Ammon's horn (tissue), 1 donor: ENCODE measurements at regions not wholly inside any gene's neighbourhood (a gene's known extent, or its start where the extent isn't known, plus 50 kb on each side); places are given as distances from the start of the nearest gene placed in this dataset.

Source experiments
- DNase-seq: peaks from one replicate; pipeline ENCODE4 v3.0.0-alpha.2; 2016; ENCODE audit warnings: low spot score

GRCh38 chr18:6465281-6465680 lies 50.6 kb upstream of the L3MBTL4 start:
- DNase-seq, result no peak

GRCh38 chr18:6476190-6476589 lies 61.5 kb upstream of the L3MBTL4 start:
- peak; percentile 59 for DNase-seq

- no peak for DNase-seq
These were observed 62.2 kb upstream of the L3MBTL4 start for GRCh38 chr18:6476880-6477279.

GRCh38 chr18:6478121-6478520 lies 63.4 kb upstream of the L3MBTL4 start:
- no peak for DNase-seq

- DNase-seq, result no peak
These were observed 65.0 kb upstream of the L3MBTL4 start for GRCh38 chr18:6479699-6480098.

GRCh38 chr18:6482198-6482977 lies 67.7 kb upstream of the L3MBTL4 start:
- DNase-seq, result peak; percentile 60

- no peak for DNase-seq
These were observed 69.9 kb upstream of the L3MBTL4 start for GRCh38 chr18:6484659-6485058.

- DNase-seq, result no peak
These were observed 71.6 kb upstream of the L3MBTL4 start for GRCh38 chr18:6486313-6486712.

GRCh38 chr18:6486764-6487426 lies 72.2 kb upstream of the L3MBTL4 start:
- no peak for DNase-seq

GRCh38 chr18:6487968-6488367 lies 73.3 kb upstream of the L3MBTL4 start:
- no peak for DNase-seq

GRCh38 chr18:6488956-6489355 lies 74.2 kb upstream of the L3MBTL4 start:
- DNase-seq, result no peak

- DNase-seq, result no peak
These were observed 75.3 kb upstream of the L3MBTL4 start for GRCh38 chr18:6489977-6490376.

GRCh38 chr18:6493194-6493593 lies 78.5 kb upstream of the L3MBTL4 start:
- DNase-seq, result no peak

- no peak for DNase-seq
These were observed 80.8 kb upstream of the L3MBTL4 start for GRCh38 chr18:6495536-6495935.

- peak; percentile 15 for DNase-seq
These were observed 82.8 kb upstream of the L3MBTL4 start for GRCh38 chr18:6497543-6497942.

GRCh38 chr18:6498289-6498856 lies 83.7 kb upstream of the L3MBTL4 start:
- no peak for DNase-seq

GRCh38 chr18:6504605-6505497 lies 90.1 kb upstream of the L3MBTL4 start:
- DNase-seq, result no peak

GRCh38 chr18:6505498-6505875 lies 90.8 kb upstream of the L3MBTL4 start:
- DNase-seq, result no peak

GRCh38 chr18:6509417-6509816 lies 94.7 kb upstream of the L3MBTL4 start:
- DNase-seq, result no peak

GRCh38 chr18:6509832-6510231 lies 95.1 kb upstream of the L3MBTL4 start:
- DNase-seq, result no peak

- no peak for DNase-seq
These were observed 106.2 kb upstream of the L3MBTL4 start for GRCh38 chr18:6520901-6521300.

- DNase-seq, result no peak
These were observed 107.2 kb upstream of the L3MBTL4 start for GRCh38 chr18:6521803-6522418.
